ENCODE measurements at regions not wholly inside any gene's neighbourhood (a gene's known extent, or its start where the extent isn't known, plus 50 kb on each side); places are given as distances from the start of the nearest gene placed in this dataset.

DNA sequence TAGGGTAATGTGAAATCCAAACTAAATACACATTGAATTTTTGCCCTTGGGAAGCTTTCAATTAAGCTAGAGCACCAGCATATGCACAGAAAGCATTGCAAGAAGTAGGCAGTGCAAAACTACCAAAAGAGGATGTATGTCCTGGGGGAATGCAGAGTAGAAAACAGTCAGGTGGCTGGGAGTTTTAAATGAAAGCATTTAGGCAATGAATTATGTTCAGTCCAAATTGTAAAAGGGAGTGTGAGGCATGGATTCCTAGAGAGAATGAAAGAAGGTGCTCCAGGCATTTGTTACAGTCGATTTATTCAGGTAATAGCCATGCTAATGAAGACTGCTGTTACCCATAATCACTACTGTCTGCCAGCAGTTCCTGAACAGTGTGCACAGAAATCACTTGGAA, 604.1 kb upstream of the POU3F2 start:
- TF ChIP-seq, protein P1, sequence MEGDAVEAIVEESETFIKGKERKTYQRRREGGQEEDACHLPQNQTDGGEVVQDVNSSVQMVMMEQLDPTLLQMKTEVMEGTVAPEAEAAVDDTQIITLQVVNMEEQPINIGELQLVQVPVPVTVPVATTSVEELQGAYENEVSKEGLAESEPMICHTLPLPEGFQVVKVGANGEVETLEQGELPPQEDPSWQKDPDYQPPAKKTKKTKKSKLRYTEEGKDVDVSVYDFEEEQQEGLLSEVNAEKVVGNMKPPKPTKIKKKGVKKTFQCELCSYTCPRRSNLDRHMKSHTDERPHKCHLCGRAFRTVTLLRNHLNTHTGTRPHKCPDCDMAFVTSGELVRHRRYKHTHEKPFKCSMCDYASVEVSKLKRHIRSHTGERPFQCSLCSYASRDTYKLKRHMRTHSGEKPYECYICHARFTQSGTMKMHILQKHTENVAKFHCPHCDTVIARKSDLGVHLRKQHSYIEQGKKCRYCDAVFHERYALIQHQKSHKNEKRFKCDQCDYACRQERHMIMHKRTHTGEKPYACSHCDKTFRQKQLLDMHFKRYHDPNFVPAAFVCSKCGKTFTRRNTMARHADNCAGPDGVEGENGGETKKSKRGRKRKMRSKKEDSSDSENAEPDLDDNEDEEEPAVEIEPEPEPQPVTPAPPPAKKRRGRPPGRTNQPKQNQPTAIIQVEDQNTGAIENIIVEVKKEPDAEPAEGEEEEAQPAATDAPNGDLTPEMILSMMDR (IDR thresholded peaks at IDR 0.05): no peak
- Mint-ChIP-seq H3K36me3 (ENCODE audit: low read depth) (peaks cover 7% of the 10 kb centered on the region; the same call in 1 of the 2 replicates), H3K9me3 (peaks cover 46% of the 10 kb centered on the region), H3K27ac (no peak overlapping the region), H3K4me3 (no peak overlapping the region), H3K27me3 (ENCODE audit: insufficient read depth) (no peaks in the 10 kb centered on the region), H3K4me1 (ENCODE audit: low read depth) (no peaks in the 10 kb centered on the region)
- DNase-seq: no peak

DNA sequence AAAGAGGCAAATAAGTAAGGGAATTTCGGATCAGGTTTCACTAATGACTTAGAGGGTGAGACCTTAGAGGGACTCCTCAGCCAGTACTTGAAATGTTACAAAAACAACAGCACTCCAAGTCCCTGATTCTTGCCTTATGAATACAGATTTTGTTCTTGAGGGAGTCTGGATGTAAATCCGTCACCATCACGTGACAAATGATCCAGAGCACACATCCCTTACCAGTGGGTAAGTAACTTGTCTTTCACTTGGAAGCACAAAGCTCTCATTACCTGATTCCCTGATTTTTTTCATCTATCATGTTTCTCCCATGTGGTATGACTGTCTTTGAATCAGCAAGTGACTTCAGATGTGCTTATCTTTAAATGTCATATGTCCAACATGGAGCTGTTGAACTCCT, 595.3 kb upstream of the POU3F2 start:
- peaks cover 47% of the 10 kb centered on the region for H3K9me3 Mint-ChIP-seq
- no peak for DNase-seq

DNA sequence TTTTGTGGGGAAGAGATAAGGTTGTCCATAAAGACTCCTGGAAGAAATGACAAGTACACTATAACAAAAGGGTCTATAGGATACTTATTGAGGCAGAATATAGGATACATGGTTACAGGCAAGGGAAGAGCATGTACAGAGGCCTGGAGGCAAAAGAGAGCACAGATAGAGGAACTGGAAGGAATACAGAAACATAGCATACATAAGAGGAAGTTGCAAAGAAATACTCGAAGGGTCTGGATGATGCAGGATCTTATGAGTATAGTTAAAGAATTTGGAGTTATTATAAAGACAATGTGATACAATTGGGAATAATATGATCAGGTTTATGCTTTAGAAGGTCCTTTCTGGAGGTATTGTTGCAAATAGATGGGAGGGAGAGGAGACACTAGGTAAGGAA, 592.7 kb upstream of the POU3F2 start:
- TF ChIP-seq, protein P1 (IDR thresholded peaks at IDR 0.05): no peak
- no peak overlapping the region for H3K27ac Mint-ChIP-seq
- no peaks in the 10 kb centered on the region for H3K4me1 Mint-ChIP-seq (ENCODE audit: low read depth)
- H3K27me3 Mint-ChIP-seq (ENCODE audit: insufficient read depth): no peaks in the 10 kb centered on the region
- no peak overlapping the region for H3K4me3 Mint-ChIP-seq
- H3K9me3 Mint-ChIP-seq: peaks cover 28% of the 10 kb centered on the region
- DNase-seq: no peak
- no peaks in the 10 kb centered on the region for H3K36me3 Mint-ChIP-seq (ENCODE audit: low read depth)

More for the DNA sequence above, 595.3 kb upstream of the POU3F2 start:
- Mint-ChIP-seq H3K27ac (no peak overlapping the region), H3K27me3 (ENCODE audit: insufficient read depth) (no peaks in the 10 kb centered on the region; the same call in 1 of the 2 replicates), H3K36me3 (ENCODE audit: low read depth) (no peaks in the 10 kb centered on the region), H3K4me1 (ENCODE audit: low read depth) (no peaks in the 10 kb centered on the region), H3K4me3 (no peak overlapping the region)
- TF ChIP-seq, protein P1 (IDR thresholded peaks at IDR 0.05): no peak

DNA sequence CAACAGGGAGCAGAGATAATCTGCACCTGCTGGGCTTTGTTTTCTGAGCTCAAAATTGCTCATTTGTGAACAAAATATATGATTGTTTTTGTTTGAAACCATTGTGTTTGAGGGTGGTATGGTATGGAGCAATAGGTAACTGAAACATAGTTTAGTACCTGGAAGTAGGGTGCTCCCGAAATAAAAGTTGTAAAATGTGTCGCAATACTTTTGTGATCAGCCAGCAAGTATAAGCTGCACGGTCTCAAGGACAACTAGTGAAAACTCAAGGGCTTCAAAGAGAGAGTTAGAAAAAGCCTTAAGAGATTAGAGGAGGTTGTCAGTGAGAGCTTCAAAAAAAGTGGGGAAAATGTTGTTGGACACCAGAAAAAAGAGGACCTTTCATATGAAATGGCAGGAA, 579.8 kb upstream of the POU3F2 start:
- peaks cover 45% of the 10 kb centered on the region for H3K9me3 Mint-ChIP-seq
- no peaks in the 10 kb centered on the region; the same call in 1 of the 2 replicates for H3K27me3 Mint-ChIP-seq (ENCODE audit: insufficient read depth)
- no peak overlapping the region for H3K4me3 Mint-ChIP-seq
- no peak for DNase-seq
- H3K36me3 Mint-ChIP-seq (ENCODE audit: low read depth): no peaks in the 10 kb centered on the region; the same call in 1 of the 2 replicates
- TF ChIP-seq, protein P1 (IDR thresholded peaks at IDR 0.05): no peak
- no peaks in the 10 kb centered on the region for H3K4me1 Mint-ChIP-seq (ENCODE audit: low read depth)
- no peak overlapping the region for H3K27ac Mint-ChIP-seq

DNA sequence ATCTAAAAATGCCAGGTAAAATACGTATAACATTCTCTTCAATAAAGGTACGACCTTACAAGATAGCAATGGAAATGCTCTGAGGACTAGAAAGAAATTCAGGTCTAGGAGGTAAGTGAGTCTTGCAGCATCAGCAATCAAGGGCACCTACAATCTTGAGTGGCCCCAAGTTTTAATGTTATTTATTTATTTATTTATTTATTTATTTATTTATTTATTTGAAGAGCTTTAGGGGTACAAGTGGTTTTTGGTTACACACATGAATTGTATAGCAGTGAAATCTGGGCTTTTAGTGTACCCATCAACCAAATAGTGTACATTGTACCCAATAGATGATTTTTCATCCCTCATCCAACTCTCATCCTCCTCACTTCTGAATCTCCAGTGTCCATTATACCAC, 574.0 kb upstream of the POU3F2 start:
- no peak for DNase-seq
- TF ChIP-seq, protein P1 (IDR thresholded peaks at IDR 0.05): no peak
- H3K9me3 Mint-ChIP-seq: peaks cover 33% of the 10 kb centered on the region
- H3K36me3 Mint-ChIP-seq (ENCODE audit: low read depth): no peaks in the 10 kb centered on the region
- H3K4me1 Mint-ChIP-seq (ENCODE audit: low read depth): no peaks in the 10 kb centered on the region
- no peaks in the 10 kb centered on the region; the same call in 1 of the 2 replicates for H3K27me3 Mint-ChIP-seq (ENCODE audit: insufficient read depth)
- H3K27ac Mint-ChIP-seq: no peak overlapping the region
- H3K4me3 Mint-ChIP-seq: no peak overlapping the region

DNA sequence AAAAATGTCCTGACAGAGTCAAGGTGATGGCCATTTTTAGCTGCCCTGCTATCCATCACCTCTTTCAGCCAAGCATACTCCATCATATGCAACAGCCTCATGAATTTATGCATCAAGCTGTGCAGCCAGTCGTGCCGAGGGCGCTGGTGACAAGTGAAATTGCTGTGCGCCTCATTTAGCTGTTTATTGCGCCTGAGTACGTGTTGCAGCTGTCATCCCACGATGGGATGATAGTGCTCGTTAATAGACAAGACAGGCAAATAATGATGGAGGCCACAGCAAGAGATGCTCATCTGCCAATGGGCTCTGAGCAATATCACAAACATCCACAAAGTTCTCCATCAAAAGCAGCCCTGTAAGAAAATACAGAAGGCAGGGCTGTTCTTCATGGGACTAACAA, 562.3 kb upstream of the POU3F2 start:
- Mint-ChIP-seq H3K27ac (no peak overlapping the region), H3K4me1 (ENCODE audit: low read depth) (no peaks in the 10 kb centered on the region), H3K9me3 (peaks cover 34% of the 10 kb centered on the region), H3K4me3 (no peak overlapping the region), H3K36me3 (ENCODE audit: low read depth) (no peaks in the 10 kb centered on the region), H3K27me3 (ENCODE audit: insufficient read depth) (no peaks in the 10 kb centered on the region)
- no peak for DNase-seq
- TF ChIP-seq, protein P1 (IDR thresholded peaks at IDR 0.05): no peak
